Activated CD4-positive, alpha-beta T cell treated with anti-CD3 and anti-CD28 coated beads for 36 hours (primary cell): ENCODE measurements at regions not wholly inside any gene's neighbourhood (a gene's known extent, or its start where the extent isn't known, plus 50 kb on each side); places are given as distances from the start of the nearest gene placed in this dataset.
"Not testable (repeated sequence)": the region's sequence is repeated elsewhere in the genome, so short reads cannot be mapped to it uniquely, and the experiment has no call there.

ENCODE experiments used
- ATAC-seq: fragments of 200-7000 bp; cut with Tn5 transposase; one replicate; pipeline ENCODE4 v1.10.0; 2021; ENCODE audit warnings: mild to moderate bottlenecking, moderate library complexity
- CTCF ChIA-PET: fragments of 350-600 bp; sonication (Branson Sonifier 250); formaldehyde crosslinking; loops from one replicate; lab custom pipeline; 2021; ENCODE audit warnings: antibody characterized with exemption; lab: Charles Lee
- POLR2A ChIA-PET: fragments of 350-600 bp; sonication (Branson Sonifier 250); formaldehyde crosslinking; loops from one replicate; lab custom pipeline; 2021; ENCODE audit warnings: antibody characterized with exemption, inconsistent platforms; lab: Charles Lee
- DNase-seq: peaks from one replicate; pipeline ENCODE4 v3.0.0-alpha.2; 2020
- H3K27ac Mint-ChIP-seq: one replicate; pipeline ENCODE4 v1.8.0; 2021; ENCODE audit warnings: mixed read lengths
- H3K27me3 Mint-ChIP-seq: one replicate; pipeline ENCODE4 v1.8.0; 2021; ENCODE audit warnings: mixed read lengths
- H3K36me3 Mint-ChIP-seq: one replicate; pipeline ENCODE4 v1.8.0; 2021; ENCODE audit warnings: low read depth, mixed read lengths
- H3K4me1 Mint-ChIP-seq: one replicate; pipeline ENCODE4 v1.8.0; 2021; ENCODE audit warnings: mixed read lengths
- H3K4me3 Mint-ChIP-seq: one replicate; pipeline ENCODE4 v1.8.0; 2021; ENCODE audit warnings: mild to moderate bottlenecking, moderate library complexity, mixed read lengths
- H3K9me3 Mint-ChIP-seq: one replicate; pipeline ENCODE4 v1.8.0; 2021; ENCODE audit warnings: low read depth, mixed read lengths
- intact Hi-C, 2 experiments: fragments of 100-400 bp; cut with DNase I in 1 of 2; cut with micrococcal nuclease in 1 of 2; formaldehyde crosslinking; loops; one replicate each; pipeline versions ENCODE4 v1.14.2 to v1.15.1; 2022 to 2024; cut with DNase I, micrococcal nuclease

DNA sequence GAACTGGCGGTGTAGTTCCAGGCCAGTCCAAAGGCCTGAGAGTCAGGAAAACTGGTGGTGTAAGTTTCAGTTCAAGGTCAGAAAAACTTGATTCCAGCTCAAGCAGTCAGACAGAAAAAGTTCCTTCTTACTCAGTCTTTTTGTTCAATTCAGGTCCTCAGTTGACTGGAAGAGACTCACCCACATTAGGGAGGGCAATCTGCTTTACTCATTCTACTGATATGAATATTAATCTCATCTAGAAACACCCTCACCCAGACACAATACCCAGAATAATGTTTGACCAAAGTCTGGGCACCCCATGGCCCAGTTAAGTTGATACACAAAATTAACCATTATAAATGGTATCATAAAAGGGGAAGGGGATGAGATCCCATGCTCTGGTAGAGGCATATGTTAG, 50.1 kb upstream of the LTA4H start:
- no peaks in the 10 kb centered on the region for H3K27me3 Mint-ChIP-seq
- H3K27ac Mint-ChIP-seq, result no peak overlapping the region
- peaks cover 10% of the 10 kb centered on the region for H3K9me3 Mint-ChIP-seq
- H3K4me3 Mint-ChIP-seq, result no peak overlapping the region
- H3K36me3 Mint-ChIP-seq, result peaks cover 4% of the 10 kb centered on the region
- no peak for DNase-seq
- ChIA-PET CTCF (no interaction called here), POLR2A (no interaction called here)
- intact Hi-C loops, result no loop called here
- ATAC-seq, result peak; percentile 53
- H3K4me1 Mint-ChIP-seq, result peaks cover 4% of the 10 kb centered on the region

DNA sequence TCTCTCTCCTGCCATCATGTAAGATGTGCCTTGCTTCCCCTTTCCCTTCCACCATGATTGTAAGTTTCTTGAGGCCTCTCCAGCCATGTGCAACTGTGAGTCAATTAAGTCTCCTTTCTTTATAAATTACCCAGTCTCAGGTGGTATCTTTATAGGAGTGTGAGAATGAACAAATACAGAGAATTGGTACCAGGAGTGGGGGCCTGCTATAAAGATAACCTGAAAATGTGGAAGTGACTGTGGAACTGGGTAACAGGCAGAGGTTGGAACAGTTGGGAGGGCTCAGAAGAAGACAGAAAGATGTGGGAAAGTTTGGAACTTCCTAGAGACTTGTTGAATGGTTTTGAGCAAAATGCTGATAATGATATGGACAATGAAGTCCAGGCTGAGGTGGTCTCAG, 50.8 kb upstream of the LTA4H start:
- H3K4me1 Mint-ChIP-seq, DNase-seq, ATAC-seq, H3K4me3 Mint-ChIP-seq, H3K9me3 Mint-ChIP-seq, intact Hi-C loops, H3K36me3 Mint-ChIP-seq, H3K27ac Mint-ChIP-seq, POLR2A ChIA-PET, H3K27me3 Mint-ChIP-seq: not testable (repeated sequence)
- CTCF ChIA-PET, result interaction anchor here (0.6 kb wide), 1 partner anchor 1161 kb away, joined by 3 read pairs; no protein-coding TSS in a partner anchor

DNA sequence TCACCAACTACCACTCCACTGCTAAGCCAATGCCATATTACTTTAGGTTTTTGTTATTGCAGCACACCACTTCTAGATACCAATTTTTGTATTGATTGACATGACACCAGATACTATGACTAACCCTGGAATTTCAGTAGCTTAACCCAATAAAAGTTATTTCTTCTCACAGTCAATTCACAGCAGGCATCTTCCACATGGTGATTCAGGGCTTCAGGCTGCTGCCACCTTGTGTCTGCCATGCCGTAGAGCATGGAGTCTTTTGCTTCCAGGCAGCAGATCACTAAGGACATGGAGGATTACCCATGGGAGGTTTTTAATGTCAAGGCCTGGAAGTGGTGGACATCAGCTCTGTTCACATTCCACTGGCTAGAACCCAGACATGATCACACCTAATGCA, 56.4 kb upstream of the LTA4H start:
- H3K4me1 Mint-ChIP-seq, result peaks cover 12% of the 10 kb centered on the region
- no peaks in the 10 kb centered on the region for H3K27me3 Mint-ChIP-seq
- intact Hi-C loops, result no loop called here
- H3K4me3 Mint-ChIP-seq, result no peak overlapping the region
- DNase-seq (no peak), ATAC-seq (no peak)
- ChIA-PET POLR2A (no interaction called here), CTCF (interaction anchor here (1.4 kb wide), 1 partner anchor 10 kb away, joined by 5 read pairs; no protein-coding TSS in a partner anchor)
- peaks cover 9% of the 10 kb centered on the region for H3K9me3 Mint-ChIP-seq
- H3K27ac Mint-ChIP-seq, result no peak overlapping the region
- no peaks in the 10 kb centered on the region for H3K36me3 Mint-ChIP-seq

DNA sequence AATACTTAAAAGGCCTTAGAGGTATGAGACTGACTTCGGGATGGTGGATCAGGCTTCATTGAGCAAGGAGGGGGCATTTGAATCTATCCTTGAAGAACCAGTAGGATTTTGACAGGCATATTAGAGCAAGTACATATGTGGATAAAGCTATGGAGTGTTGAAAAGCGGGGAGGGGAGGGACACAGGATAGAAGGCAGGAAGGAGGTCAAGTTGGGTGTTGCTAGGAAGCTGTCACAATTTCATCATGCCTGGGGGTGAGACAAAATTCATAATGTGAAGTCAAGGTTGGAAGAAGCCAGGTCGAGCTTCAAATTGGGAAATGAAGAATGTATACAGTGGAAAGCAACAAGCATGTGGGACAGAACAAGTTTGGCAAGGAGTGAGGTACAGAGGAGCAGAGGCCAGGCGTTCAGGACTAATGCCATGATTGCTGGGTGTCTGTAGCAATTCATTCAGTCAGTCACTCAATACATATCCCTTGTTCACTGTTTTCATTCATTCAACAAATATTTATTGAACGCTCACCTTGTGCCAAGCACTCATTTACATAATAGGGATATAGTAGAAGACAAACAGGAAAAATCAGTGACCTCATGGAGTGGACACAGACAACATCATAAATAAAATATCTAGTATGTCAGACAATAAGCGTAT, 58.3 kb upstream of the LTA4H start:
- H3K4me3 Mint-ChIP-seq, result no peak overlapping the region
- no peak overlapping the region for H3K27ac Mint-ChIP-seq
- POLR2A ChIA-PET, result no interaction called here
- no peaks in the 10 kb centered on the region for H3K36me3 Mint-ChIP-seq
- H3K9me3 Mint-ChIP-seq, result peaks cover 10% of the 10 kb centered on the region
- ATAC-seq, result no peak
- intact Hi-C loops, result no loop called here
- DNase-seq, result no peak
- peaks cover 12% of the 10 kb centered on the region for H3K4me1 Mint-ChIP-seq
- no peaks in the 10 kb centered on the region for H3K27me3 Mint-ChIP-seq
- CTCF ChIA-PET, result interaction anchor here (1.4 kb wide), 1 partner anchor 8 kb away, joined by 3 read pairs; no protein-coding TSS in a partner anchor

DNA sequence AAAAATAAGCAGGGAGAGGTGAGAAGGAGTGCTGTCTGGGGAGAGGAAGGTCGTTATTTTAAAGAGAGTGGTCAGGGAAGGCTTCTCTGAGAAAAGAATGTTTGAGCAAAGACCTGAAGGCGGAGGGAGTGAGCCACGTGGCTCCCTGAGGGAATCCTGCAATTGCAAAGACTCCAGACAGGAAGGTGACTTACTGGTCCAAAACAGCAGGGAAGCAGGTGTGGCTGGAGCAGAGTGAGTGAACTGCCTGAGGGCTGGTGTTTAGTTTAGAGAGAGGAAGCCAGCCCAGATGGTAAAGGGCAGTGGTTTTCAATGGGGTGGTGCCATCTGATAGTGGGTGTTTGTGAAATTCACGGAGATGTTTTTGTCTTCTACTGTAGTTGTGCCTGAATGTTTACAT, 58.8 kb upstream of the LTA4H start:
- Mint-ChIP-seq H3K27me3 (no peaks in the 10 kb centered on the region), H3K4me1 (peaks cover 12% of the 10 kb centered on the region), H3K36me3 (no peaks in the 10 kb centered on the region), H3K4me3 (no peak overlapping the region), H3K27ac (no peak overlapping the region), H3K9me3 (peaks cover 10% of the 10 kb centered on the region)
- ChIA-PET CTCF (interaction anchor here (0.9 kb wide), 2 partner anchors 18 to 121 kb away, joined by 3 read pairs; no protein-coding TSS in a partner anchor), POLR2A (no interaction called here)
- intact Hi-C loops, result no loop called here
- DNase-seq (no peak), ATAC-seq (no peak)

DNA sequence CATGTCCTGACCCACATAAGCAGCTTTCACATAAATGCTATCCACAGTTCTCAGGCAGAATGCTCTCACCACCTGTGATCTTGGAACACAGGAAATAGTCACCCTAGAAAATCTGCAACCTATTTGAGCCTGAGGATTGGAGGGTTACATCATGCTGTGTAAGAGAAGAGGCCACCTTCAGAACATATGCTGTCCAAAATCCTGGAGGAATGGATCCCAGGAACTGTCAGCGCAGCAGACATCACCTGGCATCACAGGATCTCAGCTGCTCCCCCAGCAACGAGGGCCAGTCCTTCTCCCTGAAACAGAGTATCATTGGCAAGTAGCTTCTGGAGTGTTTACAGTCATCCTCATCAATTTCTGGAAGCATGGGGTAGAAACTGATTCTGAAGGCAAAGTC, 63.2 kb upstream of the LTA4H start:
- POLR2A ChIA-PET, result no interaction called here
- intact Hi-C loops, result no loop called here
- CTCF ChIA-PET, result interaction anchor here (0.6 kb wide), 1 partner anchor 117 kb away, joined by 3 read pairs; no protein-coding TSS in a partner anchor
- Mint-ChIP-seq H3K27ac (no peak overlapping the region), H3K36me3 (no peaks in the 10 kb centered on the region), H3K4me1 (peaks cover 23% of the 10 kb centered on the region), H3K4me3 (no peak overlapping the region), H3K9me3 (peaks cover 2% of the 10 kb centered on the region), H3K27me3 (no peaks in the 10 kb centered on the region)
- ATAC-seq (no peak), DNase-seq (no peak)

DNA sequence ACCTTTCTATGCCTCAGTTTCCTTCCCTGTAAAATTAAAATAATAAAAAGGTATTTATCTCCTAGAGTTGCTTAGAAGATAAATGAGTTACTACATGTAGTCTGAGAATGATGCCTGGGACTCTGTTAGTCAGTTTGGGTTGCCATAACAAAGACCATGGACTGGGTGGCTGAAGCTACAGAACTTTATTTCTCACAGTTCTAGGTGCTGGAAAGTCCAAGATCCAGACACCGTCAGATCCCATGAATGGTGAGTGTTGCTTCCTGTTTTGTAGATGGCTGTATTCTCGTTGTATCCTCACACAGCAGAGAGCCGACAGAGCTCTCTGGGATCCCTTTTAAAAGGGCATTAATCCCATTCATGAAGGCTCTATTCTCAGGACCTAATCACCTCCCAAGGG, 64.0 kb upstream of the LTA4H start:
- POLR2A ChIA-PET, result no interaction called here
- Mint-ChIP-seq H3K36me3 (no peaks in the 10 kb centered on the region), H3K27me3 (no peaks in the 10 kb centered on the region), H3K9me3 (peaks cover 2% of the 10 kb centered on the region), H3K4me1 (peaks cover 17% of the 10 kb centered on the region), H3K27ac (no peak overlapping the region), H3K4me3 (no peak overlapping the region)
- DNase-seq, result no peak
- intact Hi-C loops, result no loop called here
- no peak for ATAC-seq
- CTCF ChIA-PET, result interaction anchor here (0.6 kb wide), 1 partner anchor 116 kb away, joined by 3 read pairs; no protein-coding TSS in a partner anchor

DNA sequence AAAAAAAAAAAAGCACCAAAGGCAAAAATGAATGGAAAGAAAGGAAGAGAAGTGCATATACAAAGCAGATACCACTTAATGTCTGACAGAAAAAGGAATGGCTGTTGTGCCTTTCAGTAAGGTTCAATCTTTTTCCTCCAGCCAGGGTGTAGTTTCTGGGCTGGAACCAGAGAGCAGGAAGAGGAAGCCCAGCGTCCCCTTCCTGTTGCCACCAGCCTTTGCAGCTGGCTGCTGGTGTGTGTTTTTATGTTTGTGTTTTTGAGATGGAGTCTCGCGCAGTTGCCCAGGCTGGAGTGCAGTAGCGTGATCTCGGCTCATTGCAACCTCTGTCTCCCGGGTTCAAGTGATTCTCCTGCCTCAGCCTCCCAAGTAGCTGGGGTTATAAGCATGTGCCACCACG, 64.6 kb upstream of the LTA4H start:
- Mint-ChIP-seq H3K4me3 (no peak overlapping the region), H3K27me3 (no peaks in the 10 kb centered on the region), H3K27ac (no peak overlapping the region), H3K9me3 (peaks cover 2% of the 10 kb centered on the region), H3K36me3 (no peaks in the 10 kb centered on the region), H3K4me1 (peaks cover 12% of the 10 kb centered on the region)
- no peak for ATAC-seq
- ChIA-PET CTCF (no interaction called here), POLR2A (no interaction called here)
- DNase-seq, result no peak
- intact Hi-C loops, result no loop called here

DNA sequence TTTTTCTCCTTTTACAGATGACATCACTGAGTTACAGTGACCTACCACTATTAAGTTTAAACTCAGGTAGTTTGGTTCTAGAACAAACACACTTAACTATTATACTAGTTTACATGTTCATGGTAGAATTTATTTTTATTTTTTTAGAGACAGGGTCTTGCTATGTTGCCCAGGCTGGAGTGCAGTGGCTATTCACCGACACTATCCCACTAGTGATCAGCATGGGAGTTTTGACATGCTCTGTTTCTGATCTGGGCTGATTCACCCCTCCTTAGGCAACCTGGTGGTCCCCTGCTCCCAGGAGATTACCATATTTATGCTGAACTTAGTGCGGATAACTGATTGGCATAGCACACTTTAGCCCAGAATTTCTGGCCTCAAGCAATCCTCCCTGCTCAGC, 66.4 kb upstream of the LTA4H start:
- H3K27ac Mint-ChIP-seq, result no peak overlapping the region
- intact Hi-C loops, result no loop called here
- CTCF ChIA-PET, result interaction anchor here (1.0 to 1.4 kb wide), 4 partner anchors 9 to 114 kb away, joined by 3 to 5 read pairs (median 3); no protein-coding TSS in a partner anchor
- no peak for ATAC-seq
- no peak for DNase-seq
- peaks cover 11% of the 10 kb centered on the region for H3K4me1 Mint-ChIP-seq
- H3K27me3 Mint-ChIP-seq, result no peaks in the 10 kb centered on the region
- H3K9me3 Mint-ChIP-seq, result peaks cover 2% of the 10 kb centered on the region
- POLR2A ChIA-PET, result no interaction called here
- H3K36me3 Mint-ChIP-seq, result no peaks in the 10 kb centered on the region
- H3K4me3 Mint-ChIP-seq, result no peak overlapping the region

DNA sequence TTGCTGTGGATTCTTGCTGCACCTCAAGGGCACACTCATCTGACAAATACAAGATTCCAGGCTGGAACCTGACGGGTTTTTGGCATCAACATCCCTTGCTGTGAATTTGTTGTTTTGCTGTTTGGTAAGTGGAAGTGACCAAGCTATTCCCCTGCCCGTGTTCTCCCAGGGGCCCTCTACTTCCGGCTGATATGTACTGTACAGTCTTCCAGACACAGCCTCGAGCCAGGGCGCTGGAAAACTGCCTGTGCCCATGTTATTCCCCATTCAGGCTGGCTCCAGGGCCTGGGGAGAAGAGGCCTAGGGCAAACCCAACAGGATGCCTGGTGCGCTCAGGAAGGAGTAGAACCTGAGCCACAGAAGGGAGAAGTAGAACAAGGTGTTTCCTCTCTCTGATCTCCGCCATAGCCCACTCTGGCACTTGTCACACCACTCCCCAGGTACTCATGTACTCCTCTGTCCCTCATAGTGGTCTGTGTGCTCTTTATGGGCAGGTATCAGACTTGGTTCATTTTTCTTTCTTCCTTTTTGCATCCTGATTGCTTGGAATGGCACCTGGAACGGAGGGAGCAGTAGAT, 67.8 kb upstream of the LTA4H start:
- intact Hi-C loops, result no loop called here
- ChIA-PET POLR2A (no interaction called here), CTCF (interaction anchor here (0.6 to 1.4 kb wide), 4 partner anchors 13 to 112 kb away, joined by 3 read pairs; no protein-coding TSS in a partner anchor)
- no peaks in the 10 kb centered on the region for H3K9me3 Mint-ChIP-seq
- H3K27ac Mint-ChIP-seq, result no peak overlapping the region
- H3K4me1 Mint-ChIP-seq, result peaks cover 15% of the 10 kb centered on the region
- no peak overlapping the region for H3K4me3 Mint-ChIP-seq
- no peaks in the 10 kb centered on the region for H3K36me3 Mint-ChIP-seq
- DNase-seq, result no peak
- H3K27me3 Mint-ChIP-seq, result no peaks in the 10 kb centered on the region
- ATAC-seq, result no peak

DNA sequence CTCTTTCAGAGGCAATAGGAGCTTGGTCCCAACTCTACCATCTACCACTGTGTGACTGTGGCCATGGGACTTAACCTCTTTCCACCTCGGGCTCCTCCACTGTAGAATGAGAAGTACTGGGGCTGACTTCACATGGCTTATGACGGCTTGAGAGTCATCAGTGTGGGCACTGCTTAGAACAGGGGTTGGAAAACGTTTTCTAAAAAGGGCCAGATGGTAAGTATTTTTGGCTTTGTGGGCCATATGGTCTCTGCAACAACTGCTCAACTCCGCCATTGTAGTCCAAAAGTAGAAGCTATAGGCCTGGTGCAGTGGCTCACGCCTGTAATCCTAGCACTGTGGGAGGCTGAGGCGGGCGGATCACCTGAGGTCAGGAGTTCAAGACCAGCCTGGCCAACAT, 69.2 kb upstream of the LTA4H start:
- POLR2A ChIA-PET, result interaction anchor here (0.6 kb wide), 1 partner anchor 191 kb away, joined by 3 read pairs; no protein-coding TSS in a partner anchor
- H3K4me3 Mint-ChIP-seq, result no peak overlapping the region
- H3K4me1 Mint-ChIP-seq, result peaks cover 20% of the 10 kb centered on the region
- CTCF ChIA-PET, result no interaction called here
- no peaks in the 10 kb centered on the region for H3K36me3 Mint-ChIP-seq
- ATAC-seq (no peak), DNase-seq (no peak)
- H3K27ac Mint-ChIP-seq, result no peak overlapping the region
- no peaks in the 10 kb centered on the region for H3K9me3 Mint-ChIP-seq
- no peaks in the 10 kb centered on the region for H3K27me3 Mint-ChIP-seq
- intact Hi-C loops, result no loop called here

DNA sequence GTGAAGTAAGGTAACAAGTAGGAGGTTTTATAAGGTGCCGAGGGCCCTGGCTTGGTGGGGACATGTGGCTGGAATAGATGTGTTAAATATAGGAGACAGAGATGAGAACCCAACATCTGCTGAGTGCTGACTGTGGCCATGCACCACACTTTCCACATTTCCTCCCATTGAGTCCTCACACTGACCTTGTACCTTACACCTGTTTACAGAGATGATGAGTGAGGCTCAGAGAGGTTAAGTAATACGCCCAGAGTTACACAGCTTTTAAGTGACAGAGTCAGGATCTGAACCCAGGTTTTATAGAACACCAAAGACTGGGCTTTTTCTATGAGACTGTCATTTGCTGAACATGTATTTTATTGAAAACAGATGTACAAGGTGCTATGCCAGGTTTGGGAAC, 70.8 kb upstream of the LTA4H start:
- DNase-seq (no peak), ATAC-seq (no peak)
- H3K27ac Mint-ChIP-seq, result no peak overlapping the region
- intact Hi-C loops, result no loop called here
- ChIA-PET POLR2A (no interaction called here), CTCF (interaction anchor here (0.6 to 0.8 kb wide), 3 partner anchors 27 to 109 kb away, joined by 3 to 5 read pairs (median 3); no protein-coding TSS in a partner anchor)
- no peaks in the 10 kb centered on the region for H3K36me3 Mint-ChIP-seq
- H3K4me1 Mint-ChIP-seq, result peaks cover 14% of the 10 kb centered on the region
- H3K9me3 Mint-ChIP-seq, result no peaks in the 10 kb centered on the region
- H3K4me3 Mint-ChIP-seq, result no peak overlapping the region
- no peaks in the 10 kb centered on the region for H3K27me3 Mint-ChIP-seq
